ENCODE measurements at regions not wholly inside any gene's neighbourhood (a gene's known extent, or its start where the extent isn't known, plus 50 kb on each side); places are given as distances from the start of the nearest gene placed in this dataset.
A peak's percentile ranks its signal among the peaks of the same experiment; 100 is the strongest.

DNA sequence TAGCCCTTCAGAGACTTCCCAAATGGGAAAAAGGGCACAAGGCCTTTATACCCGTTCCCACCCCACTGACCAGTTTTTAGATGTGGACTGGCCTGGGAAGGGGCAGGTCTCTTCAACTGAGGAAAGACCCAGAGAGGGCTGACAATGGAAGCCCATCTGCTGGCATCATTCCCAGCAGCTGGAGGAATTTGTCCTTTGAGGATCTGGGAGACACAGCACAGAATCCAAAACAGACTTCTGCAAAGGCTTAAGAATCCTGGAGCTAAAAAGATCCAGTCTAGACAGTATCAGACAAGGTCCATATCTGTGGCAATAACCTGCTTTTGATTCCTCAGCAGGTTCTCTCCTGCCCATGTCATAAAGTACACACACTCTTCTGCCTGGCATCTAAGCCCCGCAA lies 329.2 kb downstream of the TMEM167A start (continued):
- TF ChIP-seq FOSL2 (IDR thresholded peaks at IDR 0.05) (no peak), FOSL2 (CRISPR knock-in tag; IDR thresholded peaks at IDR 0.05) (no peak), EHMT2 (IDR thresholded peaks at IDR 0.05; ENCODE audit: low read depth) (no peak), GATA3 (IDR thresholded peaks at IDR 0.05; ENCODE audit: borderline replicate concordance) (no peak)

DNA sequence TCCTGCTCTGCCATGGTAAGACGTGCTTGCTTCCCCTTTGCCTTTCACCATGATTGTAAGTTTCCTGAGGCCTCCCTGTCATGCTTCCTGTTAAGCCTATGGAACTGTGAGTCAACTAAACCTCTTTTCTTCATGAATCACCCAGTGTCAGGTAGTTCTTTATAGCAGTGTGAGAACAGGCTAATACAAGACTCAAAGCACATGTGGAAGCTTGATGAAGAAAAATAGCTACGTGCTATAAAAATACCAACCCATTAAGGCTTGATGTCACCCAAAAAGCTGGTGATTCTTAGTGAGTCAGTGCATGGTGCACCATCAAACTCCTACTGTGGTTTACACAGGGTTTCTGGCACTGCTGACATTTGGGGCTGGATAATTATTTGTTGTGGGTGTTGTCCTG lies 332.2 kb downstream of the TMEM167A start:
- no peaks in the 10 kb centered on the region for H3K4me1 ChIP-seq
- ATAC-seq (no peak), DNase-seq (ENCODE audit: low read depth in 1 of 2, low spot score in 1 of 2) (no peak), FAIRE-seq (no peak)
- H3K4me2 ChIP-seq, result no peak overlapping the region
- 30% methylated on average over 2 of the region's 2 CpGs for WGBS (ENCODE audit: missing lambda C conversion rate)
- no peak overlapping the region for H3K27ac ChIP-seq
- no peak overlapping the region for H3K4me3 ChIP-seq
- POLR2A ChIA-PET, result no interaction called here
- no peak for TF ChIP-seq POLR2A (IDR thresholded peaks at IDR 0.05; ENCODE audit: low read length)
- no peak for TF ChIP-seq SREBF2 (IDR thresholded peaks at IDR 0.05)
- TF ChIP-seq RCOR1 (IDR thresholded peaks at IDR 0.05; ENCODE audit: low read depth, low read length), result no peak
- TF ChIP-seq HMGXB4 (CRISPR knock-in tag; IDR thresholded peaks at IDR 0.05; ENCODE audit: borderline replicate concordance), result no peak
- TF ChIP-seq, protein P1, sequence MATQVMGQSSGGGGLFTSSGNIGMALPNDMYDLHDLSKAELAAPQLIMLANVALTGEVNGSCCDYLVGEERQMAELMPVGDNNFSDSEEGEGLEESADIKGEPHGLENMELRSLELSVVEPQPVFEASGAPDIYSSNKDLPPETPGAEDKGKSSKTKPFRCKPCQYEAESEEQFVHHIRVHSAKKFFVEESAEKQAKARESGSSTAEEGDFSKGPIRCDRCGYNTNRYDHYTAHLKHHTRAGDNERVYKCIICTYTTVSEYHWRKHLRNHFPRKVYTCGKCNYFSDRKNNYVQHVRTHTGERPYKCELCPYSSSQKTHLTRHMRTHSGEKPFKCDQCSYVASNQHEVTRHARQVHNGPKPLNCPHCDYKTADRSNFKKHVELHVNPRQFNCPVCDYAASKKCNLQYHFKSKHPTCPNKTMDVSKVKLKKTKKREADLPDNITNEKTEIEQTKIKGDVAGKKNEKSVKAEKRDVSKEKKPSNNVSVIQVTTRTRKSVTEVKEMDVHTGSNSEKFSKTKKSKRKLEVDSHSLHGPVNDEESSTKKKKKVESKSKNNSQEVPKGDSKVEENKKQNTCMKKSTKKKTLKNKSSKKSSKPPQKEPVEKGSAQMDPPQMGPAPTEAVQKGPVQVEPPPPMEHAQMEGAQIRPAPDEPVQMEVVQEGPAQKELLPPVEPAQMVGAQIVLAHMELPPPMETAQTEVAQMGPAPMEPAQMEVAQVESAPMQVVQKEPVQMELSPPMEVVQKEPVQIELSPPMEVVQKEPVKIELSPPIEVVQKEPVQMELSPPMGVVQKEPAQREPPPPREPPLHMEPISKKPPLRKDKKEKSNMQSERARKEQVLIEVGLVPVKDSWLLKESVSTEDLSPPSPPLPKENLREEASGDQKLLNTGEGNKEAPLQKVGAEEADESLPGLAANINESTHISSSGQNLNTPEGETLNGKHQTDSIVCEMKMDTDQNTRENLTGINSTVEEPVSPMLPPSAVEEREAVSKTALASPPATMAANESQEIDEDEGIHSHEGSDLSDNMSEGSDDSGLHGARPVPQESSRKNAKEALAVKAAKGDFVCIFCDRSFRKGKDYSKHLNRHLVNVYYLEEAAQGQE (IDR thresholded peaks at IDR 0.05), result no peak
- no peak for TF ChIP-seq CHD4 (IDR thresholded peaks at IDR 0.05; ENCODE audit: borderline replicate concordance)
- TF ChIP-seq HOXB5 (CRISPR knock-in tag; IDR thresholded peaks at IDR 0.05), result no peak
- no peak for TF ChIP-seq NR3C1 (IDR thresholded peaks at IDR 0.05)
- TF ChIP-seq CBX8 (IDR thresholded peaks at IDR 0.05), result no peak
- TF ChIP-seq NPAS2 (CRISPR knock-in tag; IDR thresholded peaks at IDR 0.05; ENCODE audit: borderline replicate concordance), result no peak
- TF ChIP-seq CBX2 (IDR thresholded peaks at IDR 0.05; ENCODE audit: borderline replicate concordance, low read depth), result no peak
- TF ChIP-seq, protein P2, sequence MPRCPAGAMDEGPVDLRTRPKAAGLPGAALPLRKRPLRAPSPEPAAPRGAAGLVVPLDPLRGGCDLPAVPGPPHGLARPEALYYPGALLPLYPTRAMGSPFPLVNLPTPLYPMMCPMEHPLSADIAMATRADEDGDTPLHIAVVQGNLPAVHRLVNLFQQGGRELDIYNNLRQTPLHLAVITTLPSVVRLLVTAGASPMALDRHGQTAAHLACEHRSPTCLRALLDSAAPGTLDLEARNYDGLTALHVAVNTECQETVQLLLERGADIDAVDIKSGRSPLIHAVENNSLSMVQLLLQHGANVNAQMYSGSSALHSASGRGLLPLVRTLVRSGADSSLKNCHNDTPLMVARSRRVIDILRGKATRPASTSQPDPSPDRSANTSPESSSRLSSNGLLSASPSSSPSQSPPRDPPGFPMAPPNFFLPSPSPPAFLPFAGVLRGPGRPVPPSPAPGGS (IDR thresholded peaks at IDR 0.05), result no peak
- H3K9me3 ChIP-seq, result no peaks in the 10 kb centered on the region
- CTCF ChIA-PET, result no interaction called here

DNA sequence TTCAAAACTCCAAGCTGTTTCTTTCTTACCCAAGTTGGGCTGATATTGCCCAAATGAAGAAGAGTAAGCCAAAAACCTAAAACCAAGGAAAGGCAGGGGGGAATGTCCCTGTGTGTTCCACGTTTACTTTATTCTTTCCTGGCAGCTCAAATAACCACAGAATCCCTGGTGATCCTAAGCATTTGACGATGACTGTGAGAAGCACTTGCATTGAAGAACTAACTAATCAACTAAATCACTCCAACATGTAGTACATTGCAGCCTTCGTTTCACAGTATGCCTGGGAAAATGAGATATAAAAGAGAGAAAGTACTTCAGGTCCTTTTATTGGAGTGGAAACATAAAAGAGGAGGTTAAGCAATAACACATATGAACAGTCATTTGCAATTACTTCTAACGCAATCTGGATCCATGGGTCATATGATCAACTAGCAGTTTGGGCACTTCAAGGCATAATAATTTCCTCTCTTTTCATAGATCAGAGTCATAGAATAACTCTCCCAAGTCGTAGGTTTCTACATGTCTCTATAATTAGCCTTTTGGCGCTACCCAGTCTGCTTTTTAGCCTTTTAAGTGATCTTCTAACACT lies 338.4 kb downstream of the TMEM167A start:
- ChIA-PET POLR2A (no interaction called here), CTCF (no interaction called here)
- WGBS (ENCODE audit: missing lambda C conversion rate), result 20% methylated on average over 6 of the region's 6 CpGs
- Histone ChIP-seq H3K4me2 (no peak overlapping the region), H3K9me3 (no peaks in the 10 kb centered on the region), H3K4me1 (no peaks in the 10 kb centered on the region), H3K4me3 (no peak overlapping the region), H3K27ac (no peak overlapping the region)
- TF ChIP-seq, protein P3, sequence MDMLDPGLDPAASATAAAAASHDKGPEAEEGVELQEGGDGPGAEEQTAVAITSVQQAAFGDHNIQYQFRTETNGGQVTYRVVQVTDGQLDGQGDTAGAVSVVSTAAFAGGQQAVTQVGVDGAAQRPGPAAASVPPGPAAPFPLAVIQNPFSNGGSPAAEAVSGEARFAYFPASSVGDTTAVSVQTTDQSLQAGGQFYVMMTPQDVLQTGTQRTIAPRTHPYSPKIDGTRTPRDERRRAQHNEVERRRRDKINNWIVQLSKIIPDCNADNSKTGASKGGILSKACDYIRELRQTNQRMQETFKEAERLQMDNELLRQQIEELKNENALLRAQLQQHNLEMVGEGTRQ (IDR thresholded peaks at IDR 0.05), result no peak
- ATAC-seq (no peak), FAIRE-seq (peak; percentile 7), DNase-seq (ENCODE audit: low read depth in 1 of 2, low spot score in 1 of 2) (no peak)
